ENCODE measurements at regions not wholly inside any gene's neighbourhood (a gene's known extent, or its start where the extent isn't known, plus 50 kb on each side); places are given as distances from the start of the nearest gene placed in this dataset.
"Not testable (repeated sequence)": the region's sequence is repeated elsewhere in the genome, so short reads cannot be mapped to it uniquely, and the experiment has no call there.

GRCh38 chr4:38386654-38387188, 277.3 kb upstream of the KLF3 start:
- DNase-seq, result no peak

GRCh38 chr4:38387348-38387747, 276.7 kb upstream of the KLF3 start:
- no peak for DNase-seq

- DNase-seq, result no peak
These were observed 276.2 kb upstream of the KLF3 start for GRCh38 chr4:38387819-38388218.

- not testable (repeated sequence) for DNase-seq
These were observed 275.1 kb upstream of the KLF3 start for GRCh38 chr4:38388907-38389306.

- DNase-seq, result no peak
These were observed 272.9 kb upstream of the KLF3 start for GRCh38 chr4:38390969-38391545.

GRCh38 chr4:38392223-38392855, 271.7 kb upstream of the KLF3 start:
- DNase-seq, result no peak

GRCh38 chr4:38396091-38396490, 267.9 kb upstream of the KLF3 start:
- no peak for DNase-seq

GRCh38 chr4:38396845-38397547, 267.0 kb upstream of the KLF3 start:
- DNase-seq, result no peak

GRCh38 chr4:38400946-38401345, 263.1 kb upstream of the KLF3 start:
- DNase-seq, result no peak

- DNase-seq, result no peak
These were observed 257.8 kb upstream of the KLF3 start for GRCh38 chr4:38406243-38406642.

GRCh38 chr4:38409852-38410251, 254.1 kb upstream of the KLF3 start:
- no peak for DNase-seq

GRCh38 chr4:38411092-38411491, 252.9 kb upstream of the KLF3 start:
- no peak for DNase-seq

- DNase-seq, result no peak
These were observed 251.9 kb upstream of the KLF3 start for GRCh38 chr4:38411981-38412536.

- no peak for DNase-seq
These were observed 250.3 kb upstream of the KLF3 start for GRCh38 chr4:38413524-38414341.

- DNase-seq, result no peak
These were observed 249.6 kb upstream of the KLF3 start for GRCh38 chr4:38414410-38414809.

GRCh38 chr4:38415682-38416081, 248.3 kb upstream of the KLF3 start:
- no peak for DNase-seq

GRCh38 chr4:38416450-38417014, 247.5 kb upstream of the KLF3 start:
- DNase-seq, result no peak

- not testable (repeated sequence) for DNase-seq
These were observed 243.7 kb upstream of the KLF3 start for GRCh38 chr4:38420254-38420653.

GRCh38 chr4:38422850-38423249, 241.1 kb upstream of the KLF3 start:
- no peak for DNase-seq

GRCh38 chr4:38424151-38424871, 239.7 kb upstream of the KLF3 start:
- DNase-seq, result no peak

- DNase-seq, result no peak
These were observed 237.5 kb upstream of the KLF3 start for GRCh38 chr4:38426532-38426931.

- no peak for DNase-seq
These were observed 233.2 kb upstream of the KLF3 start for GRCh38 chr4:38430841-38431240.
